Neural cell (in vitro differentiated cells): ENCODE measurements at regions not wholly inside any gene's neighbourhood (a gene's known extent, or its start where the extent isn't known, plus 50 kb on each side); places are given as distances from the start of the nearest gene placed in this dataset.

Source experiments
- H2AFZ ChIP-seq: fragments of 200-600, 300-800 bp; sonication (generic), shearing (Covaris generic); 2 replicates; pipeline ENCODE4 v1.6.0; 2014; ENCODE audit warnings: low read depth, mild to moderate bottlenecking, antibody characterized with exemption, low read length, moderate library complexity
- H3F3A ChIP-seq: fragments of 200-600 bp; shearing (Covaris generic); 2 replicates; pipeline ENCODE4 v1.6.1; 2016; ENCODE audit warnings: mild to moderate bottlenecking, moderate library complexity, mixed read lengths, antibody characterized with exemption, low read length; ENCODE audit not compliant: insufficient read depth, poor library complexity, severe bottlenecking
- H3K27ac ChIP-seq: fragments of 200-600, 300-800 bp; sonication (generic), shearing (Covaris generic); 2 replicates; pipeline ENCODE4 v1.5.1; 2014; ENCODE audit warnings: mild to moderate bottlenecking, low read length, moderate library complexity
- H3K27me3 ChIP-seq: fragments of 300-800, 200-600 bp; sonication (generic), shearing (Covaris generic); 2 replicates; pipeline ENCODE4 v1.6.0; 2014; ENCODE audit warnings: mild to moderate bottlenecking, low read depth, low read length, moderate library complexity; ENCODE audit not compliant: insufficient read depth
- H3K36me3 ChIP-seq: fragments of 300-800, 200-600 bp; sonication (generic), shearing (Covaris generic); 2 replicates; pipeline ENCODE4 v1.5.1; 2014; ENCODE audit warnings: mild to moderate bottlenecking, antibody characterized with exemption, low read length, moderate library complexity; ENCODE audit not compliant: insufficient read depth
- H3K4me2 ChIP-seq: fragments of 300-800, 200-600 bp; sonication (generic), shearing (Covaris generic); 2 replicates; pipeline ENCODE4 v1.6.0; 2014; ENCODE audit warnings: mild to moderate bottlenecking, low read length
- H3K4me3 ChIP-seq: fragments of 300-800, 200-600 bp; sonication (generic), shearing (Covaris generic); 2 replicates; pipeline ENCODE4 v1.5.1; 2014; ENCODE audit warnings: mild to moderate bottlenecking, low read length, moderate library complexity
- H3K79me2 ChIP-seq: fragments of 200-600 bp; shearing (Covaris generic); replicated peaks from 2 replicates; pipeline ENCODE4 v1.6.0; 2014; ENCODE audit warnings: mild to moderate bottlenecking, low read length, moderate library complexity; ENCODE audit not compliant: insufficient read depth
- H3K9ac ChIP-seq: fragments of 300-800, 200-600 bp; sonication (generic), shearing (Covaris generic); 2 replicates; pipeline ENCODE4 v1.6.1; 2016; ENCODE audit warnings: mild to moderate bottlenecking, low read length, mixed read lengths
- H3K9me2 ChIP-seq: fragments of 200-600 bp; shearing (Covaris generic); 2 replicates; pipeline ENCODE4 v1.6.1; 2016; ENCODE audit warnings: mild to moderate bottlenecking, low read length, mixed read lengths; ENCODE audit not compliant: insufficient read depth
- H3K9me3 ChIP-seq: fragments of 200-600, 300-800 bp; sonication (generic), shearing (Covaris generic); 2 replicates; pipeline ENCODE4 v1.6.1; 2016; ENCODE audit warnings: mild to moderate bottlenecking, mixed run types, low read length, moderate library complexity, mixed read lengths
- H4K20me1 ChIP-seq: fragments of 200-600 bp; shearing (Covaris generic); 2 replicates; pipeline ENCODE4 v1.6.1; 2016; ENCODE audit warnings: mild to moderate bottlenecking, mixed run types; ENCODE audit not compliant: insufficient read depth
- CTCF ChIP-seq: fragments of 450-650 bp; IDR thresholded peaks from 2 replicates; pipeline ENCODE4 v1.5.1; 2014; ENCODE audit warnings: antibody characterized with exemption, mild to moderate bottlenecking, moderate library complexity; ENCODE audit not compliant: poor library complexity, severe bottlenecking
- EP300 ChIP-seq: fragments of 450-650 bp; conservative IDR thresholded peaks from 2 replicates; pipeline ENCODE4 v1.6.1; 2014; ENCODE audit warnings: antibody characterized with exemption, mild to moderate bottlenecking, moderate library complexity; ENCODE audit not compliant: poor library complexity, severe bottlenecking
- EZH2 ChIP-seq: fragments of 200-600, 300-800 bp; shearing (Covaris generic), sonication (generic); IDR thresholded peaks from 2 replicates; pipeline ENCODE4 v1.6.1; 2014; ENCODE audit warnings: antibody characterized with exemption, low read length, borderline replicate concordance, mild to moderate bottlenecking; ENCODE audit not compliant: insufficient read depth, poor library complexity, severe bottlenecking
- MXI1 ChIP-seq: fragments of 450-650 bp; conservative IDR thresholded peaks from 2 replicates; pipeline ENCODE4 v1.6.1; 2014; ENCODE audit warnings: antibody characterized with exemption, mild to moderate bottlenecking; ENCODE audit not compliant: poor library complexity, severe bottlenecking
- POLR2AphosphoS5 ChIP-seq: IDR thresholded peaks from 2 replicates; pipeline ENCODE4 v1.6.1; 2012
- RAD21 ChIP-seq: fragments of 450-650 bp; conservative IDR thresholded peaks from 2 replicates; pipeline ENCODE4 v1.6.1; 2014; ENCODE audit warnings: antibody characterized with exemption, mild to moderate bottlenecking, moderate library complexity
- REST ChIP-seq: IDR thresholded peaks from 2 replicates; pipeline ENCODE4 v1.6.1; 2012; ENCODE audit warnings: borderline replicate concordance
- SMC3 ChIP-seq: fragments of 450-650 bp; conservative IDR thresholded peaks from 2 replicates; pipeline ENCODE4 v1.6.1; 2014; ENCODE audit warnings: antibody characterized with exemption, mild to moderate bottlenecking, moderate library complexity; ENCODE audit not compliant: poor library complexity
- TAF1 ChIP-seq: IDR thresholded peaks from 2 replicates; pipeline ENCODE4 v1.6.1; 2012; ENCODE audit warnings: low read depth

GRCh38 chr17:71703701-71704100, 417.1 kb upstream of the SOX9 start:
- H3K9me2 ChIP-seq, result no peaks in the 10 kb centered on the region
- H3K4me3 ChIP-seq, result no peak overlapping the region
- no peak overlapping the region for H2AFZ ChIP-seq
- H3K9me3 ChIP-seq, result no peaks in the 10 kb centered on the region
- H3K36me3 ChIP-seq, result no peaks in the 10 kb centered on the region
- no peaks in the 10 kb centered on the region for H4K20me1 ChIP-seq
- no peaks in the 10 kb centered on the region for H3F3A ChIP-seq
- no peaks in the 10 kb centered on the region for H3K27me3 ChIP-seq
- no peak for TF ChIP-seq REST
- TF ChIP-seq SMC3, result no peak
- no peak for TF ChIP-seq RAD21
- TF ChIP-seq TAF1, result no peak
- TF ChIP-seq POLR2AphosphoS5, result no peak
- TF ChIP-seq MXI1, result no peak
- TF ChIP-seq EP300, result no peak
- no peak for TF ChIP-seq CTCF
- no peak for TF ChIP-seq EZH2
- H3K9ac ChIP-seq, result no peak overlapping the region
- no peak overlapping the region for H3K4me2 ChIP-seq
- no peak overlapping the region for H3K27ac ChIP-seq
- no peaks in the 10 kb centered on the region for H3K79me2 ChIP-seq

- H3F3A ChIP-seq, result no peaks in the 10 kb centered on the region
- H3K27me3 ChIP-seq, result no peaks in the 10 kb centered on the region
- no peak overlapping the region for H3K9ac ChIP-seq
- no peak overlapping the region for H3K4me2 ChIP-seq
- no peaks in the 10 kb centered on the region for H3K9me2 ChIP-seq
- H4K20me1 ChIP-seq, result no peaks in the 10 kb centered on the region
- H3K9me3 ChIP-seq, result no peaks in the 10 kb centered on the region
- no peaks in the 10 kb centered on the region for H3K36me3 ChIP-seq
- H3K27ac ChIP-seq, result no peak overlapping the region
- no peak overlapping the region for H2AFZ ChIP-seq
- no peak overlapping the region for H3K4me3 ChIP-seq
- H3K79me2 ChIP-seq, result no peaks in the 10 kb centered on the region
- no peak for TF ChIP-seq POLR2AphosphoS5
- no peak for TF ChIP-seq RAD21
These were observed 411.4 kb upstream of the SOX9 start for GRCh38 chr17:71709271-71709890.

GRCh38 chr17:71709946-71710345, 410.9 kb upstream of the SOX9 start:
- Histone ChIP-seq H3K4me2 (no peak overlapping the region), H2AFZ (no peak overlapping the region)

More at GRCh38 chr17:71709946-71710345, 410.9 kb upstream of the SOX9 start:
- Histone ChIP-seq H3K27me3 (no peaks in the 10 kb centered on the region), H3F3A (no peaks in the 10 kb centered on the region), H3K27ac (no peak overlapping the region), H3K9ac (no peak overlapping the region), H4K20me1 (no peaks in the 10 kb centered on the region), H3K9me3 (no peaks in the 10 kb centered on the region), H3K9me2 (no peaks in the 10 kb centered on the region), H3K36me3 (no peaks in the 10 kb centered on the region), H3K79me2 (no peaks in the 10 kb centered on the region), H3K4me3 (no peak overlapping the region)
- TF ChIP-seq CTCF (no peak), POLR2AphosphoS5 (no peak), REST (no peak), RAD21 (no peak), TAF1 (no peak), SMC3 (no peak), MXI1 (no peak), EZH2 (no peak), EP300 (no peak)
